Left lung (tissue), 4 donors: ENCODE measurements at regions not wholly inside any gene's neighbourhood (a gene's known extent, or its start where the extent isn't known, plus 50 kb on each side); places are given as distances from the start of the nearest gene placed in this dataset.
"Not testable (repeated sequence)": the region's sequence is repeated elsewhere in the genome, so short reads cannot be mapped to it uniquely, and the experiment has no call there.

Experiments
- ATAC-seq: fragments of 200-7000 bp; cut with Tn5 transposase; one replicate; pipeline ENCODE4 v1.9.1; 2020; ENCODE audit warnings: moderate library complexity
- DNase-seq, 4 donors: peaks; one replicate each; pipeline ENCODE4 v3.0.0-alpha.2; 2013 to 2020
- H3K27ac ChIP-seq, 2 donors: fragments of 200-600 bp; sonication (generic) in 1 of 2; one replicate each; pipeline versions ENCODE4 v1.5.0 to v1.8.0; 2020 to 2021
- H3K27me3 ChIP-seq, 2 donors: fragments of 200-600 bp; sonication (generic) in 1 of 2; one replicate each; pipeline versions ENCODE4 v1.5.0 to v1.8.0; 2020 to 2021
- H3K36me3 ChIP-seq, 2 donors: fragments of 200-600 bp; sonication (generic) in 1 of 2; one replicate each; pipeline versions ENCODE4 v1.5.0 to v1.8.0; 2020 to 2021
- H3K4me1 ChIP-seq, 2 donors: fragments of 200-600 bp; one replicate each; pipeline ENCODE4 v1.8.0; 2021
- H3K4me3 ChIP-seq, 2 donors: fragments of 200-600 bp; sonication (generic) in 1 of 2; one replicate each; pipeline versions ENCODE4 v1.5.0 to v1.8.0; 2020 to 2021; ENCODE audit warnings: mild to moderate bottlenecking in 1 of 2
- H3K9me3 ChIP-seq, 2 donors: fragments of 200-600 bp; sonication (generic) in 1 of 2; one replicate each; pipeline versions ENCODE4 v1.5.0 to v1.8.0; 2020 to 2021
- intact Hi-C, 2 donors: fragments of 100-400 bp; cut with DNase I; formaldehyde crosslinking; loops; one replicate each; pipeline versions ENCODE4 v1.11.2 to v1.14.2; 2022
- TF ChIP-seq, protein P1 (sequence below), 2 donors: fragments of 200-600 bp; sonication (generic) in 1 of 2; IDR thresholded peaks; one replicate each; pipeline versions ENCODE4 v1.5.0 to v1.8.0; 2021; ENCODE audit warnings: antibody characterized with exemption in 2 of 2
- donor health status: DM: no; HTN: yes; CAD: no.
- donor health status: DM: no; HTN: no; CAD: no.

DNA sequence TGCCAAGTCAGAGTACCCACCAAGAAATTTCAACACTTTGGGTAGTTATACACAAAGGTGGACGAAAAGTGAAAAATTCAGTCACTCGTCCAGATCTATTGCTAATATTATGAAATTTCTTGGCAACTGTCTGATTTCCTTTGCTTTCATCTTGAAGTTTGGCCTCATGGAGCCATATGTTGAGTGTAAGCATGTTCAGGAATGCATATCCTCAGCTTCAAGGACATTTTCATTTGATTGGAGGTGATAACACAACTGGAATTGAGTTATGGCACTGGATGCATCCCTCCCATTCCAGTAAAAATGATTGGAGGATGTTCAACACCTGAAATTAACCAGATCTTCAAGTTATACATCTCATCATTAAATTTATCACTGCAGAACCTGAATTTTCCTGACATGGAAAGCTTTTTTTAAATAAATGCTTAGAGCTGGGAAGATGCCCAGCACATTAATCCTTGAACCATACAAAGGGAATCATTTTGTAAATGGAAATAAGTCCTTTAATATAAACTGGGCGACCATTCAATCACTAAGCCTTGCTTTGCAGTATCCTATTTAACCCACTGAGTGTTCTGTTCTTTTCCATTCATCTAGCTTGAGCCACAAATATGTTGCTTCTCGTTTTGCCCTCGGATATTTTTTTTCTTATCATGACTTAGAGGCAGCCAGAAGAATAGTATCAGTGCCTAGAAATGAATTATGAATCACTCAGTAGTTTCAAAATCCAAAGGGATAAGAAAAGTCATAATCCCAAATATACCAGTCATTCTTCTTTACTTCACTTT lies 273.7 kb upstream of the PIK3R1 start:
- H3K27ac ChIP-seq = no peak overlapping the region
- no peaks in the 10 kb centered on the region for H3K27me3 ChIP-seq
- no peak for DNase-seq
- H3K9me3 ChIP-seq = no peaks in the 10 kb centered on the region
- TF ChIP-seq, protein P1, sequence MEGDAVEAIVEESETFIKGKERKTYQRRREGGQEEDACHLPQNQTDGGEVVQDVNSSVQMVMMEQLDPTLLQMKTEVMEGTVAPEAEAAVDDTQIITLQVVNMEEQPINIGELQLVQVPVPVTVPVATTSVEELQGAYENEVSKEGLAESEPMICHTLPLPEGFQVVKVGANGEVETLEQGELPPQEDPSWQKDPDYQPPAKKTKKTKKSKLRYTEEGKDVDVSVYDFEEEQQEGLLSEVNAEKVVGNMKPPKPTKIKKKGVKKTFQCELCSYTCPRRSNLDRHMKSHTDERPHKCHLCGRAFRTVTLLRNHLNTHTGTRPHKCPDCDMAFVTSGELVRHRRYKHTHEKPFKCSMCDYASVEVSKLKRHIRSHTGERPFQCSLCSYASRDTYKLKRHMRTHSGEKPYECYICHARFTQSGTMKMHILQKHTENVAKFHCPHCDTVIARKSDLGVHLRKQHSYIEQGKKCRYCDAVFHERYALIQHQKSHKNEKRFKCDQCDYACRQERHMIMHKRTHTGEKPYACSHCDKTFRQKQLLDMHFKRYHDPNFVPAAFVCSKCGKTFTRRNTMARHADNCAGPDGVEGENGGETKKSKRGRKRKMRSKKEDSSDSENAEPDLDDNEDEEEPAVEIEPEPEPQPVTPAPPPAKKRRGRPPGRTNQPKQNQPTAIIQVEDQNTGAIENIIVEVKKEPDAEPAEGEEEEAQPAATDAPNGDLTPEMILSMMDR (IDR thresholded peaks at IDR 0.05) = no peak
- H3K4me3 ChIP-seq = no peak overlapping the region
- H3K4me1 ChIP-seq = no peaks in the 10 kb centered on the region
- H3K36me3 ChIP-seq = no peaks in the 10 kb centered on the region
- intact Hi-C loops = no loop called here
- ATAC-seq = no peak

DNA sequence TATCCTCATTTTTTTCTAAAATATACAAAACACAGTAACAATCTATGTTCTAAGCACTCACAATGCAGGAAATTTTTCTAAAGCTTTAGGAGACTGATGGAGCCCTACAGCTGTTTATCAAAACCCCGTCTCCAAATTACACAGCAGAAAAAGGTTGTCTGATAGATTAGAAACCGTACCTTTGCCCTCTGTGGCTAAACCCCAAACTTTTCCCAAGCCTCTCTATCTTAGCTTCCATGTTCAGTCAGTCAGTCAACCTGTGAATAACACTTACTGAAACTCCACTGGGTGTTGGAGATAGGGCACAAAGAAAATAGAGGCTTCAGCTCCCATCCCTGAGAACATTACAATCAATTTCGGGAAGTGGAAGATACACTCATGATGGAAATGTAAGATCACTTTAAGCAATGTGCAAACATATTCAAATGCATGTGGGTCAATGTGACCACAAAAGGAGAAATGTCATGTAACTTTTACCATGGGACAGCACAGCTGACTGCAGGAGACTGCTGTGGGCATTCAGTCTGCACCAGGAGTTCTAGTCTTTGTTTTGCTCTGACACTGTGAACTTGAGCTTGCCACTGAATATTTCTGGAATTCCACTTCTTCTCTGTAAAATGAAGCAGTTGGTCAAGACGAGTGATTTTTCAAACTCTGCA lies 279.5 kb upstream of the PIK3R1 start:
- Histone ChIP-seq H3K27ac (no peak overlapping the region), H3K36me3 (no peaks in the 10 kb centered on the region), H3K27me3 (no peaks in the 10 kb centered on the region), H3K9me3 (no peaks in the 10 kb centered on the region), H3K4me3 (no peak overlapping the region), H3K4me1 (no peaks in the 10 kb centered on the region)
- ATAC-seq (peak; percentile 25), DNase-seq (no peak)
- intact Hi-C loops = no loop called here
- TF ChIP-seq, protein P1 (IDR thresholded peaks at IDR 0.05) = no peak

DNA sequence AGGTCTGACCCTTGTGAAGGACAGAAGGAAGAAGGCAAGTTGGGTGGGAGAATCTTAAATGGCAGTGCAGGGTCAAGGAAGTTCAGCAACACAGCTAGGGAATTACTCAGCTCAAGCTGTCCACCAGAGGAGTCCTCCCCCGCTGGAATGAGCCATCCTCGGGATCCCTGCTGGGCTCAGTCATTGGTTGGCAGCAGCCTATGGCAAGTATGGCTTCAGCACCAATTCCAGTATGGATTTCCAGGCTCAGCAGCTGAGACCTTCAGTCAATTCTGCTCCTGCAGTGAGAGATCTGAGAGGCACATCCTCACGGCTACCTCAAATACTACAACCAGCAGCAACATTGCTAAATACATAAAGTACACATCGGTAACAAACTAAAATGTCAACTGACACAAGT lies 280.6 kb upstream of the PIK3R1 start:
- ATAC-seq (no peak), DNase-seq (no peak)
- H3K4me1 ChIP-seq = no peaks in the 10 kb centered on the region
- H3K27me3 ChIP-seq = no peaks in the 10 kb centered on the region
- H3K4me3 ChIP-seq = no peak overlapping the region
- no peaks in the 10 kb centered on the region for H3K9me3 ChIP-seq
- intact Hi-C loops = no loop called here
- no peaks in the 10 kb centered on the region for H3K36me3 ChIP-seq
- no peak overlapping the region for H3K27ac ChIP-seq
- TF ChIP-seq, protein P1 (IDR thresholded peaks at IDR 0.05) = no peak

DNA sequence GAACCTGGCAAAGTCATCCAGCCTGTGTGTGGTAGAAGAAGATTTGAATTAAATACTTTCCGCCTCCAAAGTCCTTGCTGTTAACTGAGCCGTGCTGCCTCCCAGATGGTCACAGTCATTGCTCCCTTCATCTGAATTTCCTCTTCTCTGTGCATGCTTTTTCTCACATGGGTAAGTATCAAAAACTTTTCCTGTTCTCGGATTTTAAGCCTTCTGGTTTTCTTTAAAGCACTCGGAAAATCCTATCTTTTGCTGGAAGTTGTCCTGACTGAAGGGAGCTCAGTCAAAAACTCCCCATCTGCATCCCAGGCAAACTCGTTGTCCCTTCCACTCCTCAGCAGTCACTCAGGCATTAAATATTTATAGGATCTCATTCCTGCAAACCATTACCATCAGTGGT lies 290.0 kb upstream of the PIK3R1 start:
- Histone ChIP-seq H3K27me3 (no peaks in the 10 kb centered on the region), H3K4me3 (no peak overlapping the region), H3K4me1 (no peaks in the 10 kb centered on the region), H3K27ac (no peak overlapping the region), H3K9me3 (no peaks in the 10 kb centered on the region), H3K36me3 (no peaks in the 10 kb centered on the region)
- TF ChIP-seq, protein P1 (IDR thresholded peaks at IDR 0.05) = no peak
- ATAC-seq (no peak), DNase-seq (no peak)
- intact Hi-C loops = no loop called here

DNA sequence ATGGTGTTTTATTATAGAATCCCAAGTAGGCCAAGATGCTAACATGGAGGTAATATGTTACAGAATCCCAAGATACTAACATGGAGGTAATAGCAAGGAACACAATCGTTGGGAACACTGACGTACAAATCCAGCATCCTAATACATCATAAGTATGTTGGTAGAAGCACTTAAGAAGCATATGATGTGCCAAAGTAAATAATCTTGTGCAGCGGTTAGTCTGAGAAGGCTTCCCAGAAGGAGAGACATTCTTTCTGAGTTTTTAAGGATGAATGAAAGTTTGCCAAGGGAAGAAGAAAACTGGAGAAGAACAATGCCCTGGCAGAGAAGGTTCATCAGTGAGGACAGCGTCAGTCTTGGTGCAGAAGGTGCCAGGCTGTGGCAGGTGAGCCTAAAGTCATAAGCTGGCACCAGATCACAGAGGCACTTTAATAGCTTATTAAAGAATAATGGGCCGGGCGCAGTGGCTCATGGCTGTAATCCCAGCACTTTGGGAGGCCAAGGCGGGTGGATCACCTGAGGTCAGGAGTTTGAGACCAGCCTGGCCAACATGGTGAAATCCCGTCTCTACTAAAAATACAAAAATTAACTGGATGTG lies 294.5 kb upstream of the PIK3R1 start:
- H3K27ac ChIP-seq = no peak overlapping the region
- TF ChIP-seq, protein P1 (IDR thresholded peaks at IDR 0.05) = no peak
- H3K27me3 ChIP-seq = no peaks in the 10 kb centered on the region
- ATAC-seq = peak; percentile 85
- H3K9me3 ChIP-seq = peaks cover 0 to 5% of the 10 kb centered on the region in 2 donors
- no peaks in the 10 kb centered on the region for H3K36me3 ChIP-seq
- DNase-seq = no peak
- no peak overlapping the region for H3K4me3 ChIP-seq
- no peaks in the 10 kb centered on the region for H3K4me1 ChIP-seq
- intact Hi-C loops = no loop called here

DNA sequence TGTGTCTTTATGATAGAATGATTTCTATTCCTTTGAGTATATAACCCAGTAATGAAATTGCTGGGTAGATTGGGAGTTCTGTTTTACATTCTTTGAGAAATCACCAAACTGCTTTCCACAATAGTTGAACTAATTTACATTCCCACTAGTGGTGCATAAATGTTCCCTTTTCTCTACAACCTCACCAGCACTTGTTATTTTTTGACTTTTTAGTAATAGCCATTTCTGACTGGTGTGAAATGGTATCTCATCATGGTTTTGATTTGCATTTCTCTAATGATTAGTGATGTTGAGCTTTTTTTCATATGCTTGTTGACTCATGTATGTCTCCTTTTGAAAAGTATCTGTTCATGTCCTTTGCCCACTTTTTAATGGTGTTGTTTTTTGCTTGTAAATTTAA lies 296.0 kb upstream of the PIK3R1 start:
- H3K27me3 ChIP-seq, H3K27ac ChIP-seq, H3K9me3 ChIP-seq, H3K36me3 ChIP-seq, ATAC-seq, intact Hi-C loops, H3K4me1 ChIP-seq, H3K4me3 ChIP-seq, DNase-seq: not testable (repeated sequence)
